ENCODE measurements at regions not wholly inside any gene's neighbourhood (a gene's known extent, or its start where the extent isn't known, plus 50 kb on each side); places are given as distances from the start of the nearest gene placed in this dataset.
"Not testable (repeated sequence)": the region's sequence is repeated elsewhere in the genome, so short reads cannot be mapped to it uniquely, and the experiment has no call there.

DNA sequence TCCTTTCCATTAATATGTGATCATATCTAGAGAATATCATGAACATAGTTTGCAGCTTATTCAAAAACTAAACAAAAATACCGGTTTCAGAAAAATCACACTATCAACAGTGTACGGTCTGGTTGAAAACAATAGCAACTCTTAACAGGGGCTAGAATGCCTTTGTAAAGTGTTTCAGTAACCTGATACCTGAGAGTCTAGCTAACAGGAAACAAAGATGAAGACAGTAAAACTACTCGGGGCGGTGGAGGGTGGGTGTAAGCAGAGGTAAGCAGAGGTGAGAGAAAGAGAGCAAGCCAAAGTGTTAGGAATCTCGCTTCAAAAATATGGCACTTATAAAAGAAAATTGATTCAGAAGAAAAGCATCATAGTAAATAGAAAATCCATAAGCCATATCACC lies 109.0 kb upstream of the RGPD4 start:
- H3K4me1 ChIP-seq (ENCODE audit: control insufficient read depth in 2 of 2, insufficient read depth in 2 of 2, low read length in 1 of 2): no peaks in the 10 kb centered on the region
- WGBS, 2 donors: 55 to 66% methylated on average over 5 of the region's 5 CpGs
- no peak overlapping the region for H3K27ac ChIP-seq (ENCODE audit: low read depth in 2 of 2, low read length in 1 of 2)
- H3K4me3 ChIP-seq (ENCODE audit: low read depth in 1 of 2, low read length in 2 of 2): no peak overlapping the region
- H3K27me3 ChIP-seq (ENCODE audit: control insufficient read depth in 1 of 2, insufficient read depth in 2 of 2, low read length in 2 of 2): no peaks in the 10 kb centered on the region
- no peaks in the 10 kb centered on the region for H3K36me3 ChIP-seq (ENCODE audit: control insufficient read depth in 2 of 2, insufficient read depth in 2 of 2, low read length in 1 of 2)
- no peaks in the 10 kb centered on the region for H3K9me3 ChIP-seq (ENCODE audit: control insufficient read depth in 2 of 2, insufficient read depth in 1 of 2, low read depth in 1 of 2, low read length in 1 of 2)

DNA sequence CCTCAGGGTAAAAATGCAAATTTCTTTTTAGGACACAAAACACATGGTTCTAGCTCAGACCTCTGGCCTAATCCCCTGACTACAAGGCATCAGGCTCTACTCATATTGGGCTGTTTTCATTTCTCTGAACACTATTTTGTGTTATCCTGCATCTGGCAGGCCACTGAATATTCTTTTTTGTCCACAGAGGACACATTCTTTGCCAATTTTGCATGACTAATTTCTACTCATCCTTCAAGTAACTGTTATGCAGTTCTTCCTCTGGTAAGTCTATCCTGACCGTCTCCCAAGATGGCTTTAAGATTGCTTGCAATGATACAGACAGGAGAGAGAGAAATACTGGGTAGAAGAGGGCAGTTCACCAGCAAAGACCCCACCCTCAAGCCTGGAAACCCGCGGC lies 107.6 kb upstream of the RGPD4 start:
- WGBS, 2 donors: 94 to 96% methylated on average over 3 of the region's 3 CpGs
- Histone ChIP-seq H3K9me3 (ENCODE audit: control insufficient read depth in 2 of 2, insufficient read depth in 1 of 2, low read depth in 1 of 2, low read length in 1 of 2) (no peaks in the 10 kb centered on the region), H3K4me3 (ENCODE audit: low read depth in 1 of 2, low read length in 2 of 2) (no peak overlapping the region), H3K27me3 (ENCODE audit: control insufficient read depth in 1 of 2, insufficient read depth in 2 of 2, low read length in 2 of 2) (no peaks in the 10 kb centered on the region), H3K4me1 (ENCODE audit: control insufficient read depth in 2 of 2, insufficient read depth in 2 of 2, low read length in 1 of 2) (no peaks in the 10 kb centered on the region), H3K36me3 (ENCODE audit: control insufficient read depth in 2 of 2, insufficient read depth in 2 of 2, low read length in 1 of 2) (no peaks in the 10 kb centered on the region), H3K27ac (ENCODE audit: low read depth in 2 of 2, low read length in 1 of 2) (no peak overlapping the region)

DNA sequence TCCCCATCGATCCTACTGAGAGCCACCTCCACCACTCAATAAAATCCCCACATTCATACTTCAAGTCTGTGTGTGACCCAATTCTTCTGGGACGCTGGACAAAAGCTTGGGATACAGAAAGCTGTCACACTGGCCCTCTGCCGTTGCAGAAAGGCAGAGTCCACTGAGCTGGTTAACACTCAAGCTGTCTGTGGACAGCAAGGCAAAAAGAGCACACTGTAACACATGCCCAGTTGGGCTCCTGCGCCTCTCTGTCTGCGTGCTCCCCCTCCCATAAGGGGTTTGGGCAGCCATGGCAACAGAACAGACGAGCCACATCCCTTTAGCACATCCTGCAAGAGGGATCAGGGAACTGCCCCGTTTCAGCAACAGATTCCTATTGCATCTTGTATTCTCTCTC lies 106.9 kb upstream of the RGPD4 start:
- 71% methylated on average over 7 of the region's 7 CpGs for WGBS, 2 donors

GRCh38 chr2:107721178-107721577 lies 105.5 kb upstream of the RGPD4 start:
- H3K36me3 ChIP-seq (ENCODE audit: control insufficient read depth in 2 of 2, insufficient read depth in 2 of 2, low read length in 1 of 2): no peaks in the 10 kb centered on the region
- no peaks in the 10 kb centered on the region for H3K9me3 ChIP-seq (ENCODE audit: control insufficient read depth in 2 of 2, insufficient read depth in 1 of 2, low read depth in 1 of 2, low read length in 1 of 2)
- H3K27ac ChIP-seq (ENCODE audit: low read depth in 2 of 2, low read length in 1 of 2): no peak overlapping the region
- 41 to 52% methylated on average over 3 of the region's 3 CpGs for WGBS, 2 donors
- H3K27me3 ChIP-seq (ENCODE audit: control insufficient read depth in 1 of 2, insufficient read depth in 2 of 2, low read length in 2 of 2): no peaks in the 10 kb centered on the region
- H3K4me1 ChIP-seq (ENCODE audit: control insufficient read depth in 2 of 2, insufficient read depth in 2 of 2, low read length in 1 of 2): no peaks in the 10 kb centered on the region
- H3K4me3 ChIP-seq (ENCODE audit: low read depth in 1 of 2, low read length in 2 of 2): no peak overlapping the region

More for the DNA sequence above, 106.9 kb upstream of the RGPD4 start:
- H3K27me3 ChIP-seq (ENCODE audit: control insufficient read depth in 1 of 2, insufficient read depth in 2 of 2, low read length in 2 of 2): no peaks in the 10 kb centered on the region
- no peak overlapping the region for H3K4me3 ChIP-seq (ENCODE audit: low read depth in 1 of 2, low read length in 2 of 2)
- H3K36me3 ChIP-seq (ENCODE audit: control insufficient read depth in 2 of 2, insufficient read depth in 2 of 2, low read length in 1 of 2): no peaks in the 10 kb centered on the region
- H3K9me3 ChIP-seq (ENCODE audit: control insufficient read depth in 2 of 2, insufficient read depth in 1 of 2, low read depth in 1 of 2, low read length in 1 of 2): no peaks in the 10 kb centered on the region
- H3K27ac ChIP-seq (ENCODE audit: low read depth in 2 of 2, low read length in 1 of 2): no peak overlapping the region
- no peaks in the 10 kb centered on the region for H3K4me1 ChIP-seq (ENCODE audit: control insufficient read depth in 2 of 2, insufficient read depth in 2 of 2, low read length in 1 of 2)

- Histone ChIP-seq H3K4me1 (ENCODE audit: control insufficient read depth in 2 of 2, insufficient read depth in 2 of 2, low read length in 1 of 2) (no peaks in the 10 kb centered on the region), H3K36me3 (ENCODE audit: control insufficient read depth in 2 of 2, insufficient read depth in 2 of 2, low read length in 1 of 2) (no peaks in the 10 kb centered on the region), H3K27ac (ENCODE audit: low read depth in 2 of 2, low read length in 1 of 2) (no peak overlapping the region), H3K4me3 (ENCODE audit: low read depth in 1 of 2, low read length in 2 of 2) (no peak overlapping the region), H3K9me3 (ENCODE audit: control insufficient read depth in 2 of 2, insufficient read depth in 1 of 2, low read depth in 1 of 2, low read length in 1 of 2) (no peaks in the 10 kb centered on the region), H3K27me3 (ENCODE audit: control insufficient read depth in 1 of 2, insufficient read depth in 2 of 2, low read length in 2 of 2) (no peaks in the 10 kb centered on the region)
- 57 to 65% methylated on average over 2 of the region's 2 CpGs for WGBS, 2 donors
These were observed 105.1 kb upstream of the RGPD4 start for GRCh38 chr2:107721586-107721985.

- H3K27me3 ChIP-seq (ENCODE audit: control insufficient read depth in 1 of 2, insufficient read depth in 2 of 2, low read length in 2 of 2); H3K4me1 ChIP-seq (ENCODE audit: control insufficient read depth in 2 of 2, insufficient read depth in 2 of 2, low read length in 1 of 2); H3K4me3 ChIP-seq (ENCODE audit: low read depth in 1 of 2, low read length in 2 of 2); H3K36me3 ChIP-seq (ENCODE audit: control insufficient read depth in 2 of 2, insufficient read depth in 2 of 2, low read length in 1 of 2); H3K27ac ChIP-seq (ENCODE audit: low read depth in 2 of 2, low read length in 1 of 2); H3K9me3 ChIP-seq (ENCODE audit: control insufficient read depth in 2 of 2, insufficient read depth in 1 of 2, low read depth in 1 of 2, low read length in 1 of 2): not testable (repeated sequence)
- 93 to 97% methylated on average over 1 of the region's 1 CpG for whole genome bisulfite sequencing, 2 donors
These were observed 100.9 kb upstream of the RGPD4 start for GRCh38 chr2:107725824-107726223.

DNA sequence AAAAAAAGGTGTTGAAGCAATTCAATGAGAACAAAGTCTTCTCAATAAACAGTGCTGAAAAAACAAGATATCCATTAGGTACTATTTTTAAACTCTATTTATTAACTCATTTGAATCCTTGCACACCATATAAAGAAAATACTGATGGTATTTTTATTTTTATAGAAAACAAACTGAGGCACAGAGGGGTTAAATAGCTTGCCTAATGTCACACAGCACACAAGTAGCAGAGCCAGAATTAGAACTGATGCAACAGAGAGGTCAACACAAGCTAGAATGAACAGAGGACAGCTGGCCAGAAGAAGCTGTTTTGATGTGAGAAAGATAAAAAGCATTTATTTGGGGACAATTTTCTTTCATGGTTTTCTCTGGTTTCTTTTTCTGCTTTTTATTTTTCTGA lies 99.4 kb upstream of the RGPD4 start:
- H3K36me3 ChIP-seq (ENCODE audit: control insufficient read depth in 2 of 2, insufficient read depth in 2 of 2, low read length in 1 of 2): no peaks in the 10 kb centered on the region
- H3K4me3 ChIP-seq (ENCODE audit: low read depth in 1 of 2, low read length in 2 of 2): no peak overlapping the region
- no peaks in the 10 kb centered on the region for H3K27me3 ChIP-seq (ENCODE audit: control insufficient read depth in 1 of 2, insufficient read depth in 2 of 2, low read length in 2 of 2)
- H3K4me1 ChIP-seq (ENCODE audit: control insufficient read depth in 2 of 2, insufficient read depth in 2 of 2, low read length in 1 of 2): no peaks in the 10 kb centered on the region
- no peaks in the 10 kb centered on the region for H3K9me3 ChIP-seq (ENCODE audit: control insufficient read depth in 2 of 2, insufficient read depth in 1 of 2, low read depth in 1 of 2, low read length in 1 of 2)
- no peak overlapping the region for H3K27ac ChIP-seq (ENCODE audit: low read depth in 2 of 2, low read length in 1 of 2)

- H3K4me1 ChIP-seq (ENCODE audit: control insufficient read depth in 2 of 2, insufficient read depth in 2 of 2, low read length in 1 of 2): no peaks in the 10 kb centered on the region
- 68 to 74% methylated on average over 5 of the region's 5 CpGs for WGBS, 2 donors
- no peaks in the 10 kb centered on the region for H3K27me3 ChIP-seq (ENCODE audit: control insufficient read depth in 1 of 2, insufficient read depth in 2 of 2, low read length in 2 of 2)
- H3K27ac ChIP-seq (ENCODE audit: low read depth in 2 of 2, low read length in 1 of 2): no peak overlapping the region
- H3K36me3 ChIP-seq (ENCODE audit: control insufficient read depth in 2 of 2, insufficient read depth in 2 of 2, low read length in 1 of 2): no peaks in the 10 kb centered on the region
- H3K9me3 ChIP-seq (ENCODE audit: control insufficient read depth in 2 of 2, insufficient read depth in 1 of 2, low read depth in 1 of 2, low read length in 1 of 2): no peaks in the 10 kb centered on the region
- no peak overlapping the region for H3K4me3 ChIP-seq (ENCODE audit: low read depth in 1 of 2, low read length in 2 of 2)
These were observed 98.1 kb upstream of the RGPD4 start for GRCh38 chr2:107728586-107728985.

DNA sequence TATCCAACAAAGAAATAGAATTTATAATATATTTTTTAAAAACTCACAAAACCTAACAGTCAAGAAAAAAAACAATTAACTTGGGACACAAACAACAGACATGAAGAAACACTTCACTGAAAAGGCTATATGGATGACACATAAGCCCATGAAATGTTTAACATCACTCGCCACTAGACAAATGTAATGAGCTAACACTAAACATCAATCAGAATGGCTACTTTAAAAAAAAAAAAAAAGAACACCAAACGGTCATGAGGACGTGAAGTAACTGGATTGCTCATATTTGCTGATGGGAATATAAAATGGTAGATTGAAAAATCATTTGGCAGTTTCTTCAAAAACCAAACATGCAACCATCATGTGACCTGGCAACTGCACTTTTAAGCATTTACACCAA lies 97.3 kb upstream of the RGPD4 start:
- Histone ChIP-seq H3K9me3 (ENCODE audit: control insufficient read depth in 2 of 2, insufficient read depth in 1 of 2, low read depth in 1 of 2, low read length in 1 of 2) (no peaks in the 10 kb centered on the region), H3K27ac (ENCODE audit: low read depth in 2 of 2, low read length in 1 of 2) (no peak overlapping the region), H3K4me1 (ENCODE audit: control insufficient read depth in 2 of 2, insufficient read depth in 2 of 2, low read length in 1 of 2) (no peaks in the 10 kb centered on the region), H3K4me3 (ENCODE audit: low read depth in 1 of 2, low read length in 2 of 2) (no peak overlapping the region), H3K27me3 (ENCODE audit: control insufficient read depth in 1 of 2, insufficient read depth in 2 of 2, low read length in 2 of 2) (no peaks in the 10 kb centered on the region), H3K36me3 (ENCODE audit: control insufficient read depth in 2 of 2, insufficient read depth in 2 of 2, low read length in 1 of 2) (no peaks in the 10 kb centered on the region)
- 57 to 65% methylated on average over 3 of the region's 3 CpGs for whole genome bisulfite sequencing, 2 donors

DNA sequence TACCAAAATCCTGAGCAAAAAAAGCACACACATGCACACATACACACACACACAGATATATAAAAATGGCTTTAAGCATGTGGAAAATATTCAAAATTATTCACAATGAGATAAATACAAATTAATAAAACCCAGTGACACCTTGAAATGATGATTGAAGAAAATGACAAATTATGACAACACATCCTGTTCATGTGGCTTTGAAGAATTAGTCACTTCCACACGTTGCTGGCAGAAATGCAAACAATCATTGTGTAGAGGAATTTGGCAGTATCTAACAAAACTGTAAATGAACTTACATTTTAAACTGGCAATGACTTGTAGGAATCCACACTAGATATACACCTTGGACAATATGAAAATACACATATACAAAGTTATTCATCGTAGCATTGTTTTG lies 95.8 kb upstream of the RGPD4 start:
- Histone ChIP-seq H3K27me3 (ENCODE audit: control insufficient read depth in 1 of 2, insufficient read depth in 2 of 2, low read length in 2 of 2) (no peaks in the 10 kb centered on the region), H3K27ac (ENCODE audit: low read depth in 2 of 2, low read length in 1 of 2) (no peak overlapping the region), H3K4me3 (ENCODE audit: low read depth in 1 of 2, low read length in 2 of 2) (no peak overlapping the region), H3K9me3 (ENCODE audit: control insufficient read depth in 2 of 2, insufficient read depth in 1 of 2, low read depth in 1 of 2, low read length in 1 of 2) (no peaks in the 10 kb centered on the region), H3K36me3 (ENCODE audit: control insufficient read depth in 2 of 2, insufficient read depth in 2 of 2, low read length in 1 of 2) (no peaks in the 10 kb centered on the region), H3K4me1 (ENCODE audit: control insufficient read depth in 2 of 2, insufficient read depth in 2 of 2, low read length in 1 of 2) (no peaks in the 10 kb centered on the region)
- WGBS, 2 donors: 25 to 34% methylated on average over 2 of the region's 2 CpGs
